ENCODE measurements at regions not wholly inside any gene's neighbourhood (a gene's known extent, or its start where the extent isn't known, plus 50 kb on each side); places are given as distances from the start of the nearest gene placed in this dataset.
"Not testable (repeated sequence)": the region's sequence is repeated elsewhere in the genome, so short reads cannot be mapped to it uniquely, and the experiment has no call there.

GRCh38 chr7:56219017-56219416 is 102.8 kb upstream of the NUPR2 start:
- DNase-seq (ENCODE audit: low read depth in 2 of 2), result no peak

- DNase-seq (ENCODE audit: low read depth in 2 of 2), result no peak
Measured at GRCh38 chr7:56218510-56218909, 102.3 kb upstream of the NUPR2 start.

- DNase-seq (ENCODE audit: low read depth in 2 of 2), result no peak
Measured at GRCh38 chr7:56213574-56213973, 97.4 kb upstream of the NUPR2 start.

GRCh38 chr7:56206420-56206819 is 90.2 kb upstream of the NUPR2 start:
- no peak for DNase-seq (ENCODE audit: low read depth in 2 of 2)

- DNase-seq (ENCODE audit: low read depth in 2 of 2), result no peak
Measured at GRCh38 chr7:56199639-56200038, 83.4 kb upstream of the NUPR2 start.

GRCh38 chr7:56196195-56196594 is 80.0 kb upstream of the NUPR2 start:
- not testable (repeated sequence) for DNase-seq (ENCODE audit: low read depth in 2 of 2)

- no peak for DNase-seq (ENCODE audit: low read depth in 2 of 2)
Measured at GRCh38 chr7:56188823-56189346, 72.7 kb upstream of the NUPR2 start.

- DNase-seq (ENCODE audit: low read depth in 2 of 2), result no peak
Measured at GRCh38 chr7:56188376-56188775, 72.2 kb upstream of the NUPR2 start.

- DNase-seq (ENCODE audit: low read depth in 2 of 2), result no peak
Measured at GRCh38 chr7:56181010-56181409, 64.8 kb upstream of the NUPR2 start.

GRCh38 chr7:56175771-56176170 is 59.6 kb upstream of the NUPR2 start:
- no peak for DNase-seq (ENCODE audit: low read depth in 2 of 2)

- no peak for DNase-seq (ENCODE audit: low read depth in 2 of 2)
Measured at GRCh38 chr7:56174875-56175760, 58.9 kb upstream of the NUPR2 start.

GRCh38 chr7:56174346-56174874 is 58.2 kb upstream of the NUPR2 start:
- DNase-seq (ENCODE audit: low read depth in 2 of 2), result no peak

Measured in stimulated activated CD8-positive, alpha-beta memory T cell treated with anti-CD3 and anti-CD28 coated beads, Interleukin-15, amount 100 ng/mL, for 48 hours (primary cell).